Neural crest cell (in vitro differentiated cells): ENCODE measurements at regions not wholly inside any gene's neighbourhood (a gene's known extent, or its start where the extent isn't known, plus 50 kb on each side); places are given as distances from the start of the nearest gene placed in this dataset.
A peak's percentile ranks its signal among the peaks of the same experiment; 100 is the strongest.
"Not testable (repeated sequence)": the region's sequence is repeated elsewhere in the genome, so short reads cannot be mapped to it uniquely, and the experiment has no call there.

ENCODE experiments used
- DNase-seq: peaks from one replicate; pipeline ENCODE4 v3.0.0; 2021; ENCODE audit warnings: low read depth, mixed read lengths, low spot score
- H3K27ac Mint-ChIP-seq: one replicate; pipeline ENCODE4 v1.8.0; 2021; ENCODE audit warnings: mild to moderate bottlenecking, mixed read lengths; ENCODE audit not compliant: unreplicated experiment
- H3K27me3 Mint-ChIP-seq: 2 replicates; pipeline ENCODE4 v1.8.0; 2021; ENCODE audit warnings: low read depth, mild to moderate bottlenecking, mixed read lengths
- H3K36me3 Mint-ChIP-seq: 2 replicates; pipeline ENCODE4 v1.8.0; 2021; ENCODE audit warnings: low read depth, mild to moderate bottlenecking, mixed read lengths
- H3K4me1 Mint-ChIP-seq: 2 replicates; pipeline ENCODE4 v1.8.0; 2021; ENCODE audit warnings: mixed read lengths
- H3K4me3 Mint-ChIP-seq: one replicate; pipeline ENCODE4 v1.8.0; 2021; ENCODE audit warnings: mild to moderate bottlenecking, mixed read lengths
- H3K9me3 Mint-ChIP-seq: 2 replicates; pipeline ENCODE4 v1.8.0; 2021; ENCODE audit warnings: mixed read lengths
- CTCF ChIP-seq: fragments of 200-600 bp; sonication (generic); conservative IDR thresholded peaks from 2 replicates; pipeline ENCODE4 v1.5.0; 2021; ENCODE audit warnings: antibody characterized with exemption, mild to moderate bottlenecking

GRCh38 chr18:10352671-10353070, 101.8 kb upstream of the APCDD1 start:
- H3K27me3 Mint-ChIP-seq: no peaks in the 10 kb centered on the region
- H3K36me3 Mint-ChIP-seq: peaks cover 2% of the 10 kb centered on the region
- H3K27ac Mint-ChIP-seq: peak overlapping the region; percentile 70
- H3K4me1 Mint-ChIP-seq: peaks cover 30% of the 10 kb centered on the region
- DNase-seq: no peak
- H3K4me3 Mint-ChIP-seq: no peak overlapping the region
- H3K9me3 Mint-ChIP-seq: peaks cover 15% of the 10 kb centered on the region
- no peak for TF ChIP-seq CTCF

GRCh38 chr18:10353791-10354190, 100.6 kb upstream of the APCDD1 start:
- DNase-seq: no peak
- H3K4me1 Mint-ChIP-seq: peaks cover 29% of the 10 kb centered on the region

GRCh38 chr18:10354241-10354811, 100.1 kb upstream of the APCDD1 start:
- no peak overlapping the region for H3K4me3 Mint-ChIP-seq
- peaks cover 15% of the 10 kb centered on the region for H3K9me3 Mint-ChIP-seq
- peaks cover 29% of the 10 kb centered on the region for H3K4me1 Mint-ChIP-seq
- peak overlapping the region; percentile 72 for H3K27ac Mint-ChIP-seq
- peaks cover 2% of the 10 kb centered on the region for H3K36me3 Mint-ChIP-seq
- no peak for TF ChIP-seq CTCF
- DNase-seq: no peak
- no peaks in the 10 kb centered on the region for H3K27me3 Mint-ChIP-seq

More at GRCh38 chr18:10353791-10354190, 100.6 kb upstream of the APCDD1 start:
- TF ChIP-seq CTCF: no peak
- H3K27me3 Mint-ChIP-seq: no peaks in the 10 kb centered on the region
- peaks cover 15% of the 10 kb centered on the region for H3K9me3 Mint-ChIP-seq
- peaks cover 2% of the 10 kb centered on the region for H3K36me3 Mint-ChIP-seq
- H3K27ac Mint-ChIP-seq: no peak overlapping the region
- no peak overlapping the region for H3K4me3 Mint-ChIP-seq

- Mint-ChIP-seq H3K4me1 (peaks cover 25% of the 10 kb centered on the region), H3K27ac (peak overlapping the region; percentile 23), H3K27me3 (no peaks in the 10 kb centered on the region), H3K4me3 (no peak overlapping the region), H3K36me3 (peaks cover 2% of the 10 kb centered on the region), H3K9me3 (peaks cover 15% of the 10 kb centered on the region)
- no peak for TF ChIP-seq CTCF
- no peak for DNase-seq
These were observed 99.5 kb upstream of the APCDD1 start for GRCh38 chr18:10354890-10355289.

- DNase-seq: not testable (repeated sequence)
These were observed 97.4 kb upstream of the APCDD1 start for GRCh38 chr18:10356999-10357398.

GRCh38 chr18:10361660-10362059, 92.8 kb upstream of the APCDD1 start:
- H3K4me1 Mint-ChIP-seq: no peaks in the 10 kb centered on the region
- peaks cover 14% of the 10 kb centered on the region for H3K9me3 Mint-ChIP-seq
- no peak overlapping the region for H3K27ac Mint-ChIP-seq
- no peak overlapping the region for H3K4me3 Mint-ChIP-seq
- DNase-seq: no peak
- no peaks in the 10 kb centered on the region for H3K27me3 Mint-ChIP-seq
- TF ChIP-seq CTCF: no peak
- H3K36me3 Mint-ChIP-seq: peaks cover 11% of the 10 kb centered on the region

More at GRCh38 chr18:10356999-10357398, 97.4 kb upstream of the APCDD1 start:
- not testable (repeated sequence) for H3K4me3 Mint-ChIP-seq, H3K27ac Mint-ChIP-seq, H3K36me3 Mint-ChIP-seq, H3K27me3 Mint-ChIP-seq
- H3K4me1 Mint-ChIP-seq: peaks cover 17% of the 10 kb centered on the region
- H3K9me3 Mint-ChIP-seq: peaks cover 15% of the 10 kb centered on the region
